NCI-H345 treated with DMSO at 0.1 percent for 48 hours (cell line): ENCODE measurements at regions not wholly inside any gene's neighbourhood (a gene's known extent, or its start where the extent isn't known, plus 50 kb on each side); places are given as distances from the start of the nearest gene placed in this dataset.
"Not testable (repeated sequence)": the region's sequence is repeated elsewhere in the genome, so short reads cannot be mapped to it uniquely, and the experiment has no call there.

ENCODE experiments used
- DNase-seq: peaks from one replicate; lab custom pipeline; 2025; ENCODE audit not compliant: unreplicated experiment; lab: John Stamatoyannopoulos, UW

DNA sequence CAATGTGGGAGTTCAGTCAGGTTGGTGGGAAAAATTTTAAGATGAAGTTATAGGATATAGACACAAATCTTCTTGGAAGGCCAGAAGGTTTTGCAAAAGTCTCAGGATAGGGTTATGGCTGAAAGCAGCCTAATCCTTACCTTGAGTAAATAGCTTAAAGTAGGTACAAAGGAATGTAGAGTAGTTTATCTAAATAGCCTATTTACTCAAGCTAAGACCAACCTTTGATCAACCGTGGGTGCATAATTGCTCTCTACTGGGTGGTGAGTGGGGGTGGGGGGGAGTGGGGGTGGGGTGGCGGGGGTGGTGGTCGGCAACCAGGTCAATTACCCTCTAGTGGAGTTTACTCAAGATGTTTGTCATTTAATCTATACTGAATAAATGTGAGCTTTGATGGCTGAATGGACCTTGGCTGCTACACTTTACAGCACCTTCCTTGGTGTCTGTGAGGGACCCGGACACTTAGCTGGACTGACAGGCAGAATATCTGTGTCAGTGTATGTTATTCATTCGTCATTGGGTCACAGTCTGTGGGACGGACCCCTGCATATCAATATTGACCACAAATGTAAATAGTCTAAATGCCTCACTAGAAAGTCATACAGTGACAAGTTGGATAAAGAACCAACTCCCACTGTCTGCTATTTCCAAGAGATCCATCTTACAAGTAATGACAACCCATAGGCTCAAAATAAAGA, 545.7 kb upstream of the PABPC4L start:
- DNase-seq, result no peak

- DNase-seq, result no peak
These were observed 538.7 kb upstream of the PABPC4L start for GRCh38 chr4:134740290-134740689.

DNA sequence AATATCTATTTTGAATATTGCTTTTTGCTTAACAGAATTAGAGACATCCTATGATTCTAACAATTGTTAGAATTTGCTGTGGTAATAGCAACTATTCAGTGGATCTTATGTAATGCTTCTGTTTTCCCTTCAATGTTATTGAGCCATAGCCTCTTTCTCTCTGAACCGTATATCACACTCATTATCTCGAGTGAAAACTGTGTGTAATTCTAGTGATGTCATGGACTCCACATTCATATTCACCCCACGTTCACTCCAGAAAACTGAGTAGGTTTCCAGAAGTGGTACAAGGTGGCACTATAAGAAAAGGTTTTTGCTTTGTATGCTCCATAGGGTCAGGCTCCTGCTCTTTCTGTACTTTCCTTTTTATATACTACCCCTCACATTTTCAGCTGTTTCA, 534.3 kb upstream of the PABPC4L start:
- DNase-seq, result no peak

GRCh38 chr4:134727696-134728095, 526.1 kb upstream of the PABPC4L start:
- no peak for DNase-seq

- DNase-seq, result no peak
These were observed 520.7 kb upstream of the PABPC4L start for GRCh38 chr4:134722306-134722705.

DNA sequence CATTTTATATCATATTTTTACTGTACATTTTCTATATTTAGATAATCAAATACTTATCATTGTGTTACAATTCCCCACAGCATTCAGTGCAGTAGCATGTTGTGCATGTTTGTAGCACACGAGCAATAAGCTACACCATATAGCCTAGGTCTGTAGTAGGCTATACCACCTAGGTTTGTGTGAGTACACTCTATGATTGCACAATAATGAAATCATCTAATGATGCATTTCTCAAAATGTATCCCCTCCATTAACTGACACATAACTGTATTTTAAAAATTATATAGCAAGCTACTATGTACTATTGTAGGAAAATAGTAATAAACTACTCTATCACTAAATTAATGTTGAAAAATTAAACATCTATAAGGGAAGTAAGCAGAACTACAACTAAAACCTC, 518.4 kb upstream of the PABPC4L start:
- DNase-seq, result no peak

GRCh38 chr4:134708616-134709015, 507.0 kb upstream of the PABPC4L start:
- DNase-seq, result no peak

DNA sequence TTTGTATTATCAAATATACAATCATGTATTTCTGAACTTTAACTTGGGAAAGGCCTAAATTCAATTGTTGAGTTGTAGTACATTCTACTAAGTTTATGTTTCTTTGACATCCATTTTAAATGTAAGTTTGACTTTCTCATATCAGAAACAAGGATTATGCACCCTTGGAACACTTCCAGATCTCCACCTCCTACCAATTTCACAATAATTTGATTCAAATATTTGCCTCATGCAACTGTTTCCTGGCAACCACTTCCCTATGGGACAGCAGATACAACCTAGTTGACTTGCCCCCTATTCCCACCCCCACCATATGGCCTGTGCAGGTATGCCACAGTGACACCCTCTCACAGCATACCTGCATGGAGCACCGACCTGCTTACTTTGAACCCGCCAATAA, 506.4 kb upstream of the PABPC4L start:
- no peak for DNase-seq

- no peak for DNase-seq
These were observed 500.8 kb upstream of the PABPC4L start for GRCh38 chr4:134702374-134702773.

DNA sequence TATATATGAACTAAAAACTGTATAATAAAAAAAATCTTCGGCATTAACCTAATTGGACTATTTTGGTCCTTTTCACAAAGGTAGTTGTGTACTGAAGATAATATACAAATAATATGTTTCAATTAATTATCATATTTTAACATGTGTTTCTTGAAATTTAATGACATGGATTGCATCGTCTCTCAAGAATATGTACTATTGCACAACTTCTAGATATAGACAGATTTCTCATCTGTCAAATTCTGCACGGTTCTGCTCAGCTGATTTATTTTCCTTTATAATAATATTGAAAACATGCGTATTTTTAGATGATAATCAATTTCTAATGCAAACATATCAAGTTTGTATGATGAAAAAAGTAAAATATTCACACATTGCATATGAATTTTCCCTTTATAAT, 498.7 kb upstream of the PABPC4L start:
- no peak for DNase-seq

- not testable (repeated sequence) for DNase-seq
These were observed 497.2 kb upstream of the PABPC4L start for GRCh38 chr4:134698831-134699230.

DNA sequence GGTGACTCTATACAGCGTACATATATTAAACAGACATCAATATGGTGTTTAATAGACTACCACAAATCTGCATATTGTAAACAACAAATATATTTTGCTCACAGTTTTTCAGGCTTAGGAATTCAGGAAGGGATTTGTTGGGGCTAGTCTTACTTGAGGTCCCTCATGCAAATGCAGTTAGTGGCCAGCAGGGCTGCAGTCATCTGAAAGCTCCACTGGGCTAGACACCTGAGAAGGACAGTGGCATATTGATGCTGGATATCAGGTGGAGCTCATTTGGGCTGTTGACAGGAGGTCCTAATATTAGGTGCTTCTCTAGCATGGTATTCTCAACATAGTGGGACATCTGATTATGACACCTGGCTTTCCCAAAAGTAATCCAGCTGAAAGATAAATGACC, 493.8 kb upstream of the PABPC4L start:
- DNase-seq, result no peak

DNA sequence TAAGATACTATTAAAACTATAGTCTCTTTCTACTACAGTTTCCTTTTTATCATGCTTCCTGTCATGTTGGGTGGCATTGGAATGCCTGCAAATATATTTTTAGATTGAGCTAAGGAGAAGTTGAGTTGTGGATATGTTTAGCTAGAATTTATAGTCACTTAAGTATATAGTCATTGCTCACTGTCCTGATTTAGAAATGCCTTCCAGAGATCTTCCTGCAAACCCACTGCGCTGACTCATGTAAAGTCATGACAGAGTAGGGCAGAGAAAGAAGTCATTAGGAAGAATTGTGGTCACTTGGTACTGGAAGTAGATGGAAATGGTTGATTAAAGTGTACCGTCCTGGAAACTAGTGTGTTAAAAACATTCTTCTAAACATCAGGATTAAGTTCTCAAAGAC, 490.3 kb upstream of the PABPC4L start:
- no peak for DNase-seq

DNA sequence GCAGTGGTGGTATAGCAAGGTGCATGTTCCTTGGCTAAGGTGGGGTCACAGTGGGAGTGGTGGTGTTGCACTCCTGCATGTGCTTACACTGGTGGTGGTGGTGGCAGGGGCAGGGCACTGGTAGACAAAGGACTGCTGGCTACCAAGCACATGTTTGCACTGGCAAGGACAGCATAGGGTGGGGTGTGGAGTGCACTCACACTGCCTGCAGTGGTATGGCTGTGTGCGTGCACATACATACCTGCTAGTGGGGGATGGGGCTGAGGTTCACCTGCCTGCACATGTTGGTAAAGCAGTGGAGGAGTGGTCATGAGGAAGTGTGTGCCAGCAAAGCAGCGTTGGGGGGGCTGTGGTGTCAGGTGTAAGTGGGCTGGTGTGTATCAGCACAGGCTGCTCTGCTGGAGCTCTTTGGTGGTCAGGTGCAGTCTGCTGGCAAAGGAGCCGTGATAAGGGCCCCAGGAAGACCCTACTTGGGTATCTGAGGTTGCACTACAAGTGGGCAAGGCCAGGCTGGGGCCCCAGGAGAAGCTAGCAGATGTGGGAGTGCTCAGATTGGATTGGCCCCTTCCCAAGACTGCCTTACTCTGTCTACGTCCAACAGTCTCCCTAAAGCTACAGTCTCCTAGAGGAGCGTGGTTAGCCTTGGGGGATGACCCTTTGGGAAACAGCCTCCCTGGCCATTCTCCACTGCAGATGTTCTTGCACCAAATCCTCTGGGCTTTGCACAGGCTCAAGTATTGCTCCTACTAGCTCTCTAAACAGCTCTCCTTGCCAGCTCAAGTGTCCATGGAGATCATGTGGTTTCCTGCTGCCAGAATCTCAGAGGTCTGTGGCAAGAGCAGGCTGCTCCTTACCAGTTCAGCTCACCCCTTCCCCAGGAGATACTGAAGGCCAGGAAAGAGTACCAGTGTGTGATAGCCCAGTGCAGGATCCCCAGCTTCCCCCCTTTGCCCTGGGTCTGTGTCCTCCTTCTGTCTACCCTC, 486.3 kb upstream of the PABPC4L start:
- DNase-seq, result no peak

GRCh38 chr4:134677209-134677814, 475.7 kb upstream of the PABPC4L start:
- DNase-seq, result no peak

DNA sequence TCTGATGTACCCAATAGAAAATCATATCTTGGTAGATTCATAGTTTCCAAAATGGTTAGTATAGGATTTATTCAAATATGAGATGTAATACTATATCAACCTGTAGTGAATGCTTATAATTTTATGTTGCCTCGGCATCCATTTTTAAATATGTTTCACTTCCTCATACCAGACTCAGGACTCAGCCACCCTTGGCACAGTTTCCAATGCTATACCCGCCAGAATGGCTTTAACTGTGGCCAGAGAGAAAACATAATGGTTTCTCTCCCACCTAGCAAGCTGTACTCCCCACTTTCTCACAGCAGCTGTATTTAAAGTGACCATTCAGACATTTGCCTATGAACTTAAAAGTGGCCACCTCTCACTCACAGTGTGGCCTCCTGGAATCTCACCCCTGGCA, 466.6 kb upstream of the PABPC4L start:
- DNase-seq, result no peak

DNA sequence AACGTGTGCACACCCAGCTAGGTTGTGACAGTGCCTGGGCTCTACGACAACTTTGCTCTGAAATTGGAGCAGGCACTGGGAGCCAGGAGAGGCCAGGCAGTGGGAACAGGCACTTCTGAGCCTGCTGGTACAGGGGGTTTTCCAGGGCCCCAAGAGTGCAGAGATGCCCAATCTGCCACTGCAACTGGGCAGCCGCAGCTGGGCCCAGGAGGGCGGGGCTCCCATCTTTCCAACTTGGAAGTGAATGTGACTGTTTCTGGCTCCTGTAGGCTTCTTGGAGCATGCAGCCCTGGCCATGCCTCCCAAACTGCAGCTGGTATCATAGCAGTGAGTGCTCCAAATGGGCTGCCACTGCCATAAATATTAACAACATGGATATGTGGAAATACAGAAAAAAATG, 465.1 kb upstream of the PABPC4L start:
- no peak for DNase-seq

- no peak for DNase-seq
These were observed 463.8 kb upstream of the PABPC4L start for GRCh38 chr4:134665429-134665828.

DNA sequence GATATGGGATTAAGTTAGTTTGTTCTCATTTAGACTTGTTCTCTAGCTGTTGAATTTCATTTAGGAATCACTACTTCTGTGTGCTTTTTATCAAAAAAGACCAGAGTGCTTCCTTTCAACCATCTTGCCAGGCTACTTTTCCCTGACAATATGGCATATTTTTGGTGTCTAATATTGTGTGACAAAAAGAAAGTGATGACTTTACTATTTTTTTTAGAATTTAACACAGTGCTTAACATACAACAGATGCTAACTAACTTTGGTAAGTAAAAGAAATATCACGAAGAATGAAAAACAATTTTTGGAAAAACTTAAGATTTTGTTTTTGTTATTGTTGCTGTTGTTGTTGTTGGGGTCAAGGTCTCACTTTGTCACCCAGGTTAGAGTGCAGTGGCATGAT, 462.2 kb upstream of the PABPC4L start:
- no peak for DNase-seq

DNA sequence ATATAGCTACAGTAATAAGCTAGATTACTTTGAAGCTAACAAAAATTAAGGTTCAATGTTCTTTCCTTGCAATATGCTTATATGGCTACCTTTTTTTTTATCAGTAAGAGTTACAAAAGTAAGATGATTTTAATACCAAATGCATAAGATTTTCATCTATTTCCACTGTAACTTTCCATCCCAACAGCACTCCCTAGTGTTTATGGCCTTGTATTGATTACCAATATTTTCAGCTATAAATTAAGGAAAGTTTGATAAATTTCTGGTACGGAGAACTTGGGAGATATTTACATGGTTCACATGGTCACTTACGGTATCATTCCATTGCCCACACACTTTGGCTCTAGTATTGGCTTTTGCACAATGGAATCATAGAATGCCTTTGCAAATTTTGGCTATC, 448.9 kb upstream of the PABPC4L start:
- DNase-seq, result no peak

DNA sequence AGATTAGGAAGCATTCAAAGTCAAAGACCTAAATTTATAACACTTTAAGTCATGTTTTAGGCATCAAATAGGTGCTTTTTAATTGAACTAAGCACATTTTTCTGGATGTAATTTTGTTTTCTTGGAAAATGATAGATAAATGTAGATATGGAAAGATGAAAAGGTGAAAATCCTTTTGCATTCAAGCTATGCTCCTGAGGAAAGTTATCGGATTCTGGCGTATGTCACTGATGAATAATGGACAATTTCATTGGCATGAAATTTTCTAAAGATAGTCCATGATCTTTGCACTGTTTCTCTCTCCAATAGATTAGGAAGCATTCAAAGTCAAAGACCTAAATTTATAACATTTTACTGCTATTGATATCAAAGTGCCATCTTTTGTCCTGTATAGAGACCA, 444.2 kb upstream of the PABPC4L start:
- no peak for DNase-seq
